ENCODE measurements at regions not wholly inside any gene's neighbourhood (a gene's known extent, or its start where the extent isn't known, plus 50 kb on each side); places are given as distances from the start of the nearest gene placed in this dataset.

- TF ChIP-seq MAFK (IDR thresholded peaks at IDR 0.05; ENCODE audit: low read depth, low read length) (no peak), CHD1 (IDR thresholded peaks at IDR 0.05; ENCODE audit: low read depth, low read length) (no peak), KDM4A (IDR thresholded peaks at IDR 0.05; ENCODE audit: low read depth, low read length, severe bottlenecking) (no peak)
- TF ChIP-seq, protein P1, sequence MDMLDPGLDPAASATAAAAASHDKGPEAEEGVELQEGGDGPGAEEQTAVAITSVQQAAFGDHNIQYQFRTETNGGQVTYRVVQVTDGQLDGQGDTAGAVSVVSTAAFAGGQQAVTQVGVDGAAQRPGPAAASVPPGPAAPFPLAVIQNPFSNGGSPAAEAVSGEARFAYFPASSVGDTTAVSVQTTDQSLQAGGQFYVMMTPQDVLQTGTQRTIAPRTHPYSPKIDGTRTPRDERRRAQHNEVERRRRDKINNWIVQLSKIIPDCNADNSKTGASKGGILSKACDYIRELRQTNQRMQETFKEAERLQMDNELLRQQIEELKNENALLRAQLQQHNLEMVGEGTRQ (IDR thresholded peaks at IDR 0.05; ENCODE audit: low read length), result no peak
These were observed 549.4 kb downstream of the TNS3 start (continued) for GRCh38 chr7:47032536-47032908.

All from H1 (cell line).